GM12878 (cell line): ENCODE measurements at regions not wholly inside any gene's neighbourhood (a gene's known extent, or its start where the extent isn't known, plus 50 kb on each side); places are given as distances from the start of the nearest gene placed in this dataset.

Experiments used
- ATAC-seq: fragments of 200-7000 bp; cut with Tn5 transposase; 3 replicates; pipeline ENCODE4 v1.9.1; 2020; ENCODE audit warnings: mild to moderate bottlenecking, moderate library complexity
- BruUV-seq: library from RNA; stranded (reverse); fragments of 400-500 nt; replicated peaks from 2 replicates; lab custom pipeline; 2021; lab: Mats Ljungman, UMichigan
- CTCF ChIA-PET: fragments of 300-600 bp; sonication (Branson Sonifier 250); formaldehyde crosslinking; extraction: SDS; loops from one replicate; lab custom pipeline; 2021; ENCODE audit warnings: inconsistent platforms; lab: Yijun Ruan, JAX
- POLR2A ChIA-PET: fragments of 350-600 bp; formaldehyde crosslinking; extraction: SDS; loops from one replicate; lab custom pipeline; 2021; ENCODE audit warnings: inconsistent platforms; lab: Charles Lee
- RAD21 ChIA-PET: fragments of 300-600 bp; sonication (Branson Sonifier 250); formaldehyde crosslinking; loops from one replicate; lab custom pipeline; 2023; ENCODE audit warnings: antibody characterized with exemption; ENCODE audit not compliant: unreplicated experiment; lab: Charles Lee
- SMC1A ChIA-PET: fragments of 300-600 bp; sonication (Branson Sonifier 250); formaldehyde crosslinking; loops from one replicate; lab custom pipeline; 2023; ENCODE audit not compliant: unreplicated experiment, uncharacterized antibody; lab: Charles Lee
- DNase-seq: peaks from one replicate; pipeline ENCODE4 v3.0.0-alpha.2; 2011; ENCODE audit warnings: low read depth, low spot score
- FAIRE-seq: peaks from 3 replicates; lab custom pipeline; 2011; peaks lifted over from hg19 to GRCh38; lab: Jason Lieb, UNC
- H2AFZ ChIP-seq: 2 replicates; pipeline ENCODE4 v1.6.0; 2011; ENCODE audit warnings: low read depth, low read length, control low read depth; ENCODE audit not compliant: control insufficient read depth
- H3K27ac ChIP-seq: 2 replicates; pipeline ENCODE4 v1.5.1; 2011; ENCODE audit warnings: control low read depth; ENCODE audit not compliant: control insufficient read depth, insufficient read depth
- H3K27me3 ChIP-seq, 2 experiments: replicated peaks in 1 of 2; 2 replicates each; pipeline versions ENCODE4 v1.6.0 to v1.6.1; 2011; ENCODE audit warnings: low read length in 1 of 2; ENCODE audit not compliant: control insufficient read depth in 2 of 2, insufficient read depth in 2 of 2
- H3K36me3 ChIP-seq, 2 experiments: 2 replicates each; pipeline ENCODE4 v1.5.1; 2011; ENCODE audit warnings: low read length in 1 of 2; ENCODE audit not compliant: control insufficient read depth in 2 of 2, insufficient read depth in 2 of 2
- H3K4me1 ChIP-seq: 2 replicates; pipeline ENCODE4 v1.6.1; 2011; ENCODE audit warnings: mild to moderate bottlenecking, low read length, moderate library complexity, mixed read lengths; ENCODE audit not compliant: control insufficient read depth, insufficient read depth
- H3K4me2 ChIP-seq: 2 replicates; pipeline ENCODE4 v1.6.0; 2011; ENCODE audit warnings: control low read depth; ENCODE audit not compliant: control insufficient read depth, insufficient read depth
- H3K4me3 ChIP-seq: fragments of 200-600 bp; sonication (generic); 2 replicates; pipeline ENCODE4 v1.5.1; 2016
- H3K79me2 ChIP-seq: 2 replicates; pipeline ENCODE4 v1.6.0; 2011; ENCODE audit warnings: low read length; ENCODE audit not compliant: control insufficient read depth, insufficient read depth
- H3K9ac ChIP-seq: 2 replicates; pipeline ENCODE4 v1.8.0; 2011; ENCODE audit warnings: low read length, control low read depth, mixed read lengths; ENCODE audit not compliant: control insufficient read depth, insufficient read depth
- H3K9me3 ChIP-seq: replicated peaks from 3 replicates; pipeline ENCODE4 v1.5.1; 2011; ENCODE audit warnings: mild to moderate bottlenecking, low read length; ENCODE audit not compliant: control insufficient read depth, insufficient read depth
- H4K20me1 ChIP-seq: 2 replicates; pipeline ENCODE4 v1.6.0; 2011; ENCODE audit not compliant: control insufficient read depth, insufficient read depth
- CREB1 ChIP-seq: IDR thresholded peaks from 2 replicates; pipeline ENCODE4 v1.6.1; 2012; ENCODE audit warnings: low read depth, mild to moderate bottlenecking, inconsistent platforms
- IRF3 ChIP-seq: fragments of 450-650 bp; IDR thresholded peaks from 2 replicates; pipeline ENCODE4 v1.6.1; 2014; ENCODE audit warnings: mild to moderate bottlenecking
- KDM1A ChIP-seq: fragments of 200-600 bp; sonication (generic); IDR thresholded peaks from 2 replicates; pipeline ENCODE4 v1.6.1; 2016; ENCODE audit warnings: borderline replicate concordance
- MTA3 ChIP-seq: IDR thresholded peaks from 2 replicates; pipeline ENCODE4 v1.6.1; 2012; ENCODE audit warnings: low read length, inconsistent platforms, borderline replicate concordance
- RELA ChIP-seq: fragments of 450-650 bp; IDR thresholded peaks from 2 replicates; pipeline ENCODE4 v1.8.0; 2014; ENCODE audit warnings: borderline replicate concordance; ENCODE audit not compliant: partially characterized antibody
- SMC3 ChIP-seq: IDR thresholded peaks from 2 replicates; pipeline ENCODE4 v1.6.1; 2011; ENCODE audit warnings: low read length, improper control_type of control experiment, borderline replicate concordance
- SPI1 ChIP-seq: IDR thresholded peaks from 2 replicates; pipeline ENCODE4 v1.6.1; 2011; ENCODE audit warnings: low read depth, mild to moderate bottlenecking, low read length, moderate library complexity, borderline replicate concordance; ENCODE audit not compliant: insufficient read depth
- TBL1XR1 ChIP-seq: IDR thresholded peaks from 2 replicates; pipeline ENCODE4 v1.6.1; 2012; ENCODE audit warnings: low read depth, low read length, improper control_type of control experiment
- TCF7 ChIP-seq: IDR thresholded peaks from 2 replicates; pipeline ENCODE4 v1.6.1; 2014; ENCODE audit warnings: antibody characterized with exemption, borderline replicate concordance
- ZBTB11 ChIP-seq: fragments of 450-650 bp; formaldehyde crosslinking; IDR thresholded peaks from 2 replicates; pipeline ENCODE4 v1.5.0; 2022; ENCODE audit warnings: mild to moderate bottlenecking, missing genetic modification characterization
- ZNF592 ChIP-seq: fragments of 450-650 bp; IDR thresholded peaks from 2 replicates; pipeline ENCODE4 v1.6.1; 2017; ENCODE audit warnings: mild to moderate bottlenecking, moderate library complexity
- ZNF687 ChIP-seq: fragments of 450-650 bp; IDR thresholded peaks from 2 replicates; pipeline ENCODE4 v1.6.1; 2017; ENCODE audit warnings: mild to moderate bottlenecking, moderate library complexity
- WGBS: methylation state at CpG from one replicate; pipeline ENCODE4 v1.1.6; 2016; ENCODE audit warnings: low lambda C conversion rate; ENCODE audit not compliant: insufficient replicate concordance, insufficient coverage; ENCODE audit errors: missing lambda C conversion rate; 5-methylcytosine and 5-hydroxymethylcytosine counted together
- in situ Hi-C: fragments of 300-500 bp; cut with MboI; formaldehyde crosslinking; loops from 9 replicates; pipeline ENCODE4 v1.14.3; 2018; ENCODE audit warnings: mixed read lengths
- intact Hi-C: fragments of 100-400 bp; cut with micrococcal nuclease; formaldehyde crosslinking; loops from one replicate; pipeline ENCODE4 v1.14.2; 2022; ENCODE audit not compliant: unreplicated experiment

GRCh38 chr6:77151241-77151640 is 312.1 kb downstream of the HTR1B start:
- in situ Hi-C loops (no loop called here), intact Hi-C loops (no loop called here)
- Histone ChIP-seq H3K4me1 (no peaks in the 10 kb centered on the region), H3K79me2 (no peaks in the 10 kb centered on the region), H3K27ac (no peak overlapping the region), H3K27me3 (no peaks in the 10 kb centered on the region), H3K4me2 (no peak overlapping the region), H3K4me3 (no peak overlapping the region), H2AFZ (no peak overlapping the region), H4K20me1 (no peaks in the 10 kb centered on the region), H3K36me3 (no peaks in the 10 kb centered on the region), H3K9ac (no peak overlapping the region), H3K9me3 (no peaks in the 10 kb centered on the region)
- 33% methylated on average over 4 of the region's 4 CpGs for WGBS
- DNase-seq, result no peak
- RAD21 ChIA-PET, result no interaction called here
- no peak for FAIRE-seq
- SMC1A ChIA-PET, result interaction anchor here (0.9 to 1.9 kb wide), 2 partner anchors 12 to 31 kb away, joined by 3 to 6 read pairs; no protein-coding TSS in a partner anchor
- POLR2A ChIA-PET, result no interaction called here
- no TSS peak for BruUV-seq
- no peak for ATAC-seq
- CTCF ChIA-PET, result interaction anchor here (0.5 to 1.7 kb wide), 2 partner anchors 301 to 860 kb away, joined by 3 to 5 read pairs; no protein-coding TSS in a partner anchor
- TF ChIP-seq TBL1XR1, result no peak
- no peak for TF ChIP-seq RELA
- TF ChIP-seq SMC3, result no peak
- no peak for TF ChIP-seq ZNF592
- TF ChIP-seq TCF7, result no peak
- no peak for TF ChIP-seq CREB1
- no peak for TF ChIP-seq KDM1A
- TF ChIP-seq MTA3, result no peak
- no peak for TF ChIP-seq ZNF687
- no peak for TF ChIP-seq ZBTB11 (CRISPR knock-in tag)
- TF ChIP-seq IRF3, result no peak
- TF ChIP-seq SPI1, result no peak
